H1 (cell line): ENCODE measurements at regions not wholly inside any gene's neighbourhood (a gene's known extent, or its start where the extent isn't known, plus 50 kb on each side); places are given as distances from the start of the nearest gene placed in this dataset.

Experiments
- CTCF ChIA-PET: fragments of 300-600 bp; sonication (Branson Sonifier 250); formaldehyde crosslinking; loops from one replicate; lab custom pipeline; 2021; ENCODE audit not compliant: partially characterized antibody; lab: Charles Lee
- POLR2A ChIA-PET: fragments of 300-600 bp; sonication (Branson Sonifier 250); formaldehyde crosslinking; loops from one replicate; lab custom pipeline; 2021; ENCODE audit warnings: inconsistent platforms; ENCODE audit not compliant: partially characterized antibody; lab: Charles Lee
- DNase-seq, 2 experiments: peaks; one replicate each; pipeline versions ENCODE4 v3.0.0 to v3.0.0-alpha.2; 2010 to 2022; ENCODE audit warnings: low spot score in 2 of 2, low read depth in 1 of 2, mixed read lengths in 1 of 2
- FAIRE-seq: peaks from 2 replicates; lab custom pipeline; 2011; peaks lifted over from hg19 to GRCh38; lab: Jason Lieb, UNC
- H2AFZ ChIP-seq: 2 replicates; pipeline ENCODE4 v1.8.1; 2012; ENCODE audit warnings: low read length, inconsistent platforms
- H2AK5ac ChIP-seq: 2 replicates; pipeline ENCODE4 v1.6.1; 2013; ENCODE audit warnings: low read depth, low read length
- H2BK120ac ChIP-seq: replicated peaks from 2 replicates; pipeline ENCODE3; 2013; ENCODE audit warnings: low read depth, low read length, inconsistent platforms
- H2BK12ac ChIP-seq: 2 replicates; pipeline ENCODE4 v1.6.1; 2013; ENCODE audit warnings: low read depth, low read length
- H2BK15ac ChIP-seq: 2 replicates; pipeline ENCODE4 v1.6.1; 2013; ENCODE audit warnings: low read length
- H2BK20ac ChIP-seq: 2 replicates; pipeline ENCODE4 v1.6.1; 2013; ENCODE audit warnings: low read length
- H2BK5ac ChIP-seq: 2 replicates; pipeline ENCODE4 v1.6.1; 2013; ENCODE audit warnings: low read depth, low read length
- H3K14ac ChIP-seq: 2 replicates; pipeline ENCODE4 v1.6.1; 2013; ENCODE audit warnings: inconsistent platforms; ENCODE audit not compliant: insufficient read length
- H3K18ac ChIP-seq: 2 replicates; pipeline ENCODE4 v1.6.1; 2013; ENCODE audit warnings: low read length; ENCODE audit errors: extremely low read depth
- H3K23ac ChIP-seq: 2 replicates; pipeline ENCODE4 v1.6.1; 2013; ENCODE audit warnings: inconsistent platforms; ENCODE audit not compliant: insufficient read length
- H3K23me2 ChIP-seq: 2 replicates; pipeline ENCODE4 v1.6.1; 2013; ENCODE audit warnings: low read depth, low read length
- H3K27ac ChIP-seq: 2 replicates; pipeline ENCODE4 v1.6.1; 2011; ENCODE audit warnings: low read depth, low read length, inconsistent platforms
- H3K27me3 ChIP-seq, 4 experiments: replicated peaks in 1 of 4; 1 replicate in 1 of 4; 2 replicates in 3 of 4; pipeline versions ENCODE4 v1.6.1 to v1.8.1; 2011 to 2013; ENCODE audit warnings: low read length in 3 of 4, mild to moderate bottlenecking in 3 of 4, inconsistent platforms in 2 of 4, mixed read lengths in 2 of 4, moderate library complexity in 1 of 4; ENCODE audit not compliant: control insufficient read depth in 3 of 4, insufficient read depth in 3 of 4; ENCODE audit errors: extremely low read depth in 1 of 4
- H3K36me3 ChIP-seq, 4 experiments: 2 replicates each; pipeline versions ENCODE4 v1.6.1 to v1.8.1; 2011 to 2013; ENCODE audit warnings: mild to moderate bottlenecking in 4 of 4, low read length in 3 of 4, moderate library complexity in 2 of 4, control low read depth in 1 of 4, inconsistent platforms in 1 of 4; ENCODE audit not compliant: insufficient read depth in 4 of 4, control insufficient read depth in 2 of 4
- H3K4ac ChIP-seq: replicated peaks from 2 replicates; pipeline ENCODE3; 2013; ENCODE audit warnings: low read length, low read depth, mixed read lengths, inconsistent platforms; ENCODE audit not compliant: insufficient read length
- H3K4me1 ChIP-seq, 4 experiments: replicated peaks in 1 of 4; 1 replicate in 1 of 4; 2 replicates in 3 of 4; pipeline versions ENCODE4 v1.6.1 to v1.8.1; 2011 to 2013; ENCODE audit warnings: low read length in 3 of 4, inconsistent platforms in 2 of 4, mixed read lengths in 1 of 4; ENCODE audit not compliant: insufficient read depth in 4 of 4, control insufficient read depth in 3 of 4
- H3K4me2 ChIP-seq, 2 experiments: 2 replicates each; pipeline versions ENCODE4 v1.6.1 to v1.8.1; 2011 to 2013; ENCODE audit warnings: low read depth in 2 of 2, low read length in 2 of 2, control low read depth in 1 of 2, inconsistent platforms in 1 of 2, mild to moderate bottlenecking in 1 of 2; ENCODE audit not compliant: insufficient read depth in 1 of 2
- H3K4me3 ChIP-seq, 4 experiments: fragments of 200-600, 300-600 bp in 1 of 4; sonication (generic), shearing (Covaris generic), sonication (Bioruptor Twin) in 1 of 4; 2 replicates each; pipeline versions ENCODE4 v1.5.1 to v1.8.1; 2011 to 2016; ENCODE audit warnings: low read length in 4 of 4, low read depth in 3 of 4, control low read depth in 2 of 4, inconsistent platforms in 2 of 4, mild to moderate bottlenecking in 2 of 4, mixed read lengths in 1 of 4, moderate library complexity in 1 of 4; ENCODE audit not compliant: insufficient read depth in 2 of 4; ENCODE audit errors: extremely low read depth in 1 of 4
- H3K56ac ChIP-seq: replicated peaks from 2 replicates; pipeline ENCODE3; 2013; ENCODE audit warnings: low read depth, mild to moderate bottlenecking, mixed read lengths, low read length, inconsistent platforms; ENCODE audit not compliant: insufficient read length
- H3K79me1 ChIP-seq: 2 replicates; pipeline ENCODE4 v1.6.1; 2013; ENCODE audit warnings: low read depth, low read length, control low read depth
- H3K79me2 ChIP-seq, 2 experiments: 2 replicates each; pipeline versions ENCODE4 v1.6.1 to v1.8.1; 2012 to 2013; ENCODE audit warnings: low read length in 2 of 2, mild to moderate bottlenecking in 2 of 2, inconsistent platforms in 1 of 2; ENCODE audit not compliant: insufficient read depth in 2 of 2, control insufficient read depth in 1 of 2
- H3K9ac ChIP-seq, 4 experiments: replicated peaks in 1 of 4; 1 replicate in 1 of 4; 2 replicates in 3 of 4; pipeline versions ENCODE4 v1.6.1 to v1.8.1; 2011 to 2013; ENCODE audit warnings: low read depth in 3 of 4, low read length in 3 of 4, control low read depth in 2 of 4, mild to moderate bottlenecking in 2 of 4, moderate library complexity in 2 of 4, inconsistent platforms in 1 of 4; ENCODE audit errors: extremely low read depth in 1 of 4
- H3K9me3 ChIP-seq, 2 experiments: 2 replicates each; pipeline versions ENCODE4 v1.6.1 to v1.8.1; 2012 to 2013; ENCODE audit warnings: mild to moderate bottlenecking in 2 of 2, moderate library complexity in 2 of 2, control low read depth in 1 of 2, inconsistent platforms in 1 of 2, low read depth in 1 of 2, low read length in 1 of 2, mixed read lengths in 1 of 2; ENCODE audit not compliant: insufficient read depth in 2 of 2
- H4K20me1 ChIP-seq, 2 experiments: replicated peaks in 1 of 2; 2 replicates each; pipeline versions ENCODE3 to v1.8.1; 2011 to 2013; ENCODE audit warnings: inconsistent platforms in 2 of 2, low read length in 2 of 2, mild to moderate bottlenecking in 1 of 2; ENCODE audit not compliant: insufficient read depth in 2 of 2, control insufficient read depth in 1 of 2
- H4K5ac ChIP-seq: 2 replicates; pipeline ENCODE4 v1.6.1; 2013; ENCODE audit warnings: low read length, low read depth, mixed read lengths, inconsistent platforms; ENCODE audit not compliant: insufficient read length
- H4K8ac ChIP-seq: 2 replicates; pipeline ENCODE4 v1.8.0; 2013; ENCODE audit warnings: mild to moderate bottlenecking, moderate library complexity, low read length, inconsistent platforms; ENCODE audit not compliant: insufficient read depth; ENCODE audit errors: extremely low read depth
- H4K91ac ChIP-seq: replicated peaks from 2 replicates; pipeline ENCODE3; 2013; ENCODE audit warnings: low read length, mixed read lengths, inconsistent platforms; ENCODE audit not compliant: insufficient read length
- BRCA1 ChIP-seq: IDR thresholded peaks from 2 replicates; pipeline ENCODE4 v1.6.1; 2012; ENCODE audit warnings: low read depth, low read length, improper control_type of control experiment
- CREB1 ChIP-seq: IDR thresholded peaks from 2 replicates; pipeline ENCODE4 v1.6.1; 2012; ENCODE audit warnings: inconsistent platforms
- E2F6 ChIP-seq: IDR thresholded peaks from 2 replicates; pipeline ENCODE4 v1.6.1; 2012; ENCODE audit warnings: inconsistent platforms
- EGR1 ChIP-seq: IDR thresholded peaks from 2 replicates; pipeline ENCODE4 v1.6.1; 2011; ENCODE audit warnings: low read depth, low read length, borderline replicate concordance
- FOSL1 ChIP-seq: IDR thresholded peaks from 2 replicates; pipeline ENCODE4 v1.6.1; 2011; ENCODE audit warnings: mild to moderate bottlenecking, low read depth, low read length, moderate library complexity; ENCODE audit not compliant: insufficient read depth
- GTF2F1 ChIP-seq: IDR thresholded peaks from 2 replicates; pipeline ENCODE4 v1.6.1; 2012; ENCODE audit warnings: low read depth, low read length, improper control_type of control experiment, borderline replicate concordance
- POLR2A ChIP-seq, 2 experiments: IDR thresholded peaks; 1 replicate in 1 of 2; 2 replicates in 1 of 2; pipeline ENCODE4 v1.6.1; 2011; ENCODE audit warnings: low read depth in 2 of 2, low read length in 2 of 2, mild to moderate bottlenecking in 2 of 2; ENCODE audit errors: control extremely low read depth in 1 of 2
- POLR2AphosphoS5 ChIP-seq: IDR thresholded peaks from 2 replicates; pipeline ENCODE4 v1.6.1; 2011; ENCODE audit warnings: low read depth, low read length
- RAD21 ChIP-seq, 2 experiments: IDR thresholded peaks in 1 of 2; conservative IDR thresholded peaks in 1 of 2; 2 replicates each; pipeline ENCODE4 v1.6.1; 2011; ENCODE audit warnings: low read depth in 2 of 2, low read length in 2 of 2, improper control_type of control experiment in 1 of 2, inconsistent platforms in 1 of 2, mild to moderate bottlenecking in 1 of 2, moderate library complexity in 1 of 2
- RXRA ChIP-seq: IDR thresholded peaks from 2 replicates; pipeline ENCODE4 v1.6.1; 2011; ENCODE audit warnings: low read depth, mild to moderate bottlenecking, low read length, moderate library complexity; ENCODE audit not compliant: insufficient read depth
- SP2 ChIP-seq: IDR thresholded peaks from 2 replicates; pipeline ENCODE4 v1.6.1; 2012; ENCODE audit warnings: mild to moderate bottlenecking, low read length, inconsistent platforms
- SUZ12 ChIP-seq: fragments of 200-600 bp; sonication (generic); IDR thresholded peaks from 2 replicates; pipeline ENCODE4 v1.6.1; 2012; ENCODE audit warnings: mild to moderate bottlenecking, inconsistent platforms, low read length, moderate library complexity, mixed read lengths
- TCF12 ChIP-seq: IDR thresholded peaks from 2 replicates; pipeline ENCODE4 v1.6.1; 2011; ENCODE audit warnings: low read depth, mild to moderate bottlenecking, low read length
- ZNF274 ChIP-seq: IDR thresholded peaks from 2 replicates; pipeline ENCODE4 v1.7.0; 2012; ENCODE audit warnings: low read length, borderline replicate concordance; ENCODE audit errors: extremely low read depth
- WGBS, 2 experiments: shearing (Covaris generic) in 1 of 2; methylation state at CpG; one replicate each; pipeline versions ENCODE4 v1.1.6 to v1.1.7; 2013 to 2015; ENCODE audit warnings: low lambda C conversion rate in 2 of 2, mixed read lengths in 2 of 2, inconsistent platforms in 1 of 2, low coverage in 1 of 2, missing lambda C conversion rate in 1 of 2; ENCODE audit not compliant: insufficient replicate concordance in 2 of 2, insufficient coverage in 1 of 2, insufficient read length in 1 of 2; ENCODE audit errors: extremely low coverage in 1 of 2, missing lambda C conversion rate in 1 of 2; 5-methylcytosine and 5-hydroxymethylcytosine counted together

- POLR2A ChIA-PET, result no interaction called here
- TF ChIP-seq RXRA (no peak), CREB1 (no peak), POLR2A (IDR thresholded peaks at IDR 0.05; ENCODE audit: control extremely low read depth in 1 of 2, low read depth in 2 of 2, low read length in 2 of 2) (no peak), FOSL1 (no peak), SUZ12 (no peak), TCF12 (no peak), ZNF274 (no peak), E2F6 (no peak), GTF2F1 (no peak), POLR2AphosphoS5 (no peak), RAD21 (IDR thresholded peaks at IDR 0.05 in 1 of 2, conservative IDR thresholded peaks at IDR 0.05 in 1 of 2; ENCODE audit: low read depth in 2 of 2, low read length in 2 of 2) (no peak), BRCA1 (no peak), EGR1 (no peak), SP2 (no peak)
These were observed 608.1 kb downstream of the TOX3 start for GRCh38 chr16:51938861-51939260.

More at GRCh38 chr16:51938861-51939260, 608.1 kb downstream of the TOX3 start:
- H3K4ac ChIP-seq, result no peak overlapping the region
- no peak for FAIRE-seq
- 94% methylated on average over 3 of the region's 3 CpGs; no CpG with 5 or more reads in 1 of the 2 experiments for WGBS, 2 experiments
- H2BK15ac ChIP-seq, result no peak overlapping the region
- no peak overlapping the region for H3K4me2 ChIP-seq
- no peak overlapping the region for H2AK5ac ChIP-seq
- no peaks in the 10 kb centered on the region for H3K36me3 ChIP-seq
- no peak overlapping the region for H3K18ac ChIP-seq
- H4K5ac ChIP-seq, result no peak overlapping the region
- no peak overlapping the region for H2BK120ac ChIP-seq
- H2BK5ac ChIP-seq, result no peak overlapping the region
- H2AFZ ChIP-seq, result no peak overlapping the region
- no peak overlapping the region for H3K23ac ChIP-seq
- no peak overlapping the region for H2BK20ac ChIP-seq
- no peaks in the 10 kb centered on the region for H3K79me1 ChIP-seq
- no peak overlapping the region for H4K8ac ChIP-seq
- H3K79me2 ChIP-seq, result no peaks in the 10 kb centered on the region
- H2BK12ac ChIP-seq, result no peak overlapping the region
- no peaks in the 10 kb centered on the region for H3K27me3 ChIP-seq
- H3K4me3 ChIP-seq, result no peak overlapping the region
- H4K91ac ChIP-seq, result no peak overlapping the region
- H3K14ac ChIP-seq, result no peak overlapping the region
- no peak overlapping the region for H3K27ac ChIP-seq
- CTCF ChIA-PET, result interaction anchor here (1.1 to 1.3 kb wide), 4 partner anchors 9 to 120 kb away, joined by 3 to 6 read pairs (median 5); no protein-coding TSS in a partner anchor
- H3K9me3 ChIP-seq, result no peaks in the 10 kb centered on the region
- H4K20me1 ChIP-seq, result no peaks in the 10 kb centered on the region
- no peaks in the 10 kb centered on the region for H3K23me2 ChIP-seq
- H3K56ac ChIP-seq, result no peak overlapping the region
- H3K4me1 ChIP-seq, result peaks cover 0 to 7% (median 0%) of the 10 kb centered on the region in 4 experiments; a peak in 1 of 7 replicates
- no peak overlapping the region for H3K9ac ChIP-seq
- no peak for DNase-seq
